GM21576 (cell line): ENCODE measurements at regions not wholly inside any gene's neighbourhood (a gene's known extent, or its start where the extent isn't known, plus 50 kb on each side); places are given as distances from the start of the nearest gene placed in this dataset.
A peak's percentile ranks its signal among the peaks of the same experiment; 100 is the strongest.

Experiments used
- ATAC-seq: cut with Tn5 transposase; IDR thresholded peaks from one replicate; pipeline ENCODE4 v1.9.1; 2021; ENCODE audit warnings: mild to moderate bottlenecking, moderate library complexity; ENCODE audit not compliant: unreplicated experiment

- no peak for ATAC-seq
Observed at GRCh38 chr14:58942516-58942915, 246.0 kb upstream of the DAAM1 start.

- no peak for ATAC-seq
Observed at GRCh38 chr14:58944343-58944967, 244.0 kb upstream of the DAAM1 start.

- ATAC-seq: no peak
Observed at GRCh38 chr14:58944968-58945356, 243.5 kb upstream of the DAAM1 start.

- no peak for ATAC-seq
Observed at GRCh38 chr14:58946431-58946830, 242.0 kb upstream of the DAAM1 start.

- no peak for ATAC-seq
Observed at GRCh38 chr14:58947156-58947555, 241.3 kb upstream of the DAAM1 start.

- ATAC-seq: no peak
Observed at GRCh38 chr14:58947814-58948445, 240.5 kb upstream of the DAAM1 start.

GRCh38 chr14:58950555-58950954, 237.9 kb upstream of the DAAM1 start:
- no peak for ATAC-seq

GRCh38 chr14:58951143-58951542, 237.3 kb upstream of the DAAM1 start:
- no peak for ATAC-seq

GRCh38 chr14:58954052-58954451, 234.4 kb upstream of the DAAM1 start:
- peak; percentile 46 for ATAC-seq

GRCh38 chr14:58954901-58955861, 233.3 kb upstream of the DAAM1 start:
- ATAC-seq: no peak

GRCh38 chr14:58961045-58961731, 227.3 kb upstream of the DAAM1 start:
- no peak for ATAC-seq

- no peak for ATAC-seq
Observed at GRCh38 chr14:58963873-58964597, 224.4 kb upstream of the DAAM1 start.

- no peak for ATAC-seq
Observed at GRCh38 chr14:58964598-58964928, 223.9 kb upstream of the DAAM1 start.

- no peak for ATAC-seq
Observed at GRCh38 chr14:58965601-58966000, 222.9 kb upstream of the DAAM1 start.

GRCh38 chr14:58966997-58967396, 221.5 kb upstream of the DAAM1 start:
- ATAC-seq: no peak

- no peak for ATAC-seq
Observed at GRCh38 chr14:58969951-58970751, 218.3 kb upstream of the DAAM1 start.

GRCh38 chr14:58972233-58973017, 216.0 kb upstream of the DAAM1 start:
- no peak for ATAC-seq

GRCh38 chr14:58977366-58977765, 211.1 kb upstream of the DAAM1 start:
- no peak for ATAC-seq

GRCh38 chr14:58978343-58978742, 210.1 kb upstream of the DAAM1 start:
- ATAC-seq: no peak
